Upper lobe of left lung (tissue), 6 donors: ENCODE measurements at regions not wholly inside any gene's neighbourhood (a gene's known extent, or its start where the extent isn't known, plus 50 kb on each side); places are given as distances from the start of the nearest gene placed in this dataset.

Experiments used
- ATAC-seq, 2 donors: fragments of 200-7000 bp; cut with Tn5 transposase; one replicate each; pipeline ENCODE4 v1.9.1; 2022; ENCODE audit warnings: mild to moderate bottlenecking in 2 of 2, moderate library complexity in 2 of 2; ENCODE audit not compliant: low FRiP score in 2 of 2
- DNase-seq, 2 donors: peaks; one replicate each; pipeline ENCODE4 v3.0.0-alpha.2; 2019 to 2020
- H3K27ac ChIP-seq, 4 donors: fragments of 200-600 bp; sonication (generic); one replicate each; pipeline ENCODE4 v1.5.1; 2016 to 2019
- H3K27me3 ChIP-seq, 4 donors: fragments of 200-600 bp; sonication (generic); one replicate each; pipeline ENCODE4 v1.5.1; 2017 to 2019
- H3K36me3 ChIP-seq, 4 donors: fragments of 200-600 bp; sonication (generic); one replicate each; pipeline ENCODE4 v1.5.1; 2016 to 2019
- H3K4me1 ChIP-seq, 4 donors: fragments of 200-600 bp; sonication (generic); one replicate each; pipeline ENCODE4 v1.5.1; 2018 to 2019
- H3K4me3 ChIP-seq, 4 donors: fragments of 200-600 bp; sonication (generic); one replicate each; pipeline ENCODE4 v1.5.1; 2017 to 2019; ENCODE audit warnings: mild to moderate bottlenecking in 2 of 4, moderate library complexity in 1 of 4
- H3K9me3 ChIP-seq, 4 donors: fragments of 200-600 bp; sonication (generic); one replicate each; pipeline ENCODE4 v1.5.1; 2018 to 2019
- CTCF ChIP-seq, 6 experiments: fragments of 450-650 bp in 4 of 6; fragments of 200-600 bp in 2 of 6; sonication (generic) in 2 of 6; IDR thresholded peaks; one replicate each; pipeline ENCODE4 v1.5.1; 2016 to 2019; ENCODE audit warnings: antibody characterized with exemption in 6 of 6
- EP300 ChIP-seq, 4 donors: sonication (generic); formaldehyde crosslinking; IDR thresholded peaks; one replicate each; pipeline ENCODE4 v1.5.1; 2017; ENCODE audit warnings: antibody characterized with exemption in 4 of 4, control low read depth in 2 of 4
- POLR2A ChIP-seq, 4 donors: fragments of 450-650 bp; IDR thresholded peaks; one replicate each; pipeline ENCODE4 v1.5.1; 2016 to 2017; ENCODE audit warnings: antibody characterized with exemption in 4 of 4, mild to moderate bottlenecking in 2 of 4
- POLR2AphosphoS5 ChIP-seq, 2 donors: sonication (generic); formaldehyde crosslinking; IDR thresholded peaks; one replicate each; pipeline ENCODE4 v1.5.1; 2017; ENCODE audit warnings: antibody characterized with exemption in 2 of 2
- WGBS, 2 donors: methylation state at CpG; one replicate each; pipeline ENCODE4 v1.1.5; 2017 to 2018; 5-methylcytosine and 5-hydroxymethylcytosine counted together
- donor health status: DM: no; HTN: no; CAD: no; lungs with moderate emphysema.
- donor health status: DM: no; HTN: yes; CAD: no; lungs with severe emphysema.

- TF ChIP-seq CTCF (IDR thresholded peaks at IDR 0.05) (no peak), POLR2A (IDR thresholded peaks at IDR 0.05) (no peak), POLR2AphosphoS5 (IDR thresholded peaks at IDR 0.05) (no peak), EP300 (IDR thresholded peaks at IDR 0.05) (no peak)
- ATAC-seq (no peak), DNase-seq (peak in 1 of 2 donors; percentile 34)
- Histone ChIP-seq H3K9me3 (no peaks in the 10 kb centered on the region), H3K4me3 (no peak overlapping the region), H3K27me3 (no peaks in the 10 kb centered on the region), H3K36me3 (no peaks in the 10 kb centered on the region), H3K4me1 (no peaks in the 10 kb centered on the region), H3K27ac (no peak overlapping the region)
- 77 to 86% methylated on average over 1 to 13 of the region's 13 CpGs for WGBS, 2 donors
These were observed 604.7 kb upstream of the MKI67 start for GRCh38 chr10:128730922-128731321.

DNA sequence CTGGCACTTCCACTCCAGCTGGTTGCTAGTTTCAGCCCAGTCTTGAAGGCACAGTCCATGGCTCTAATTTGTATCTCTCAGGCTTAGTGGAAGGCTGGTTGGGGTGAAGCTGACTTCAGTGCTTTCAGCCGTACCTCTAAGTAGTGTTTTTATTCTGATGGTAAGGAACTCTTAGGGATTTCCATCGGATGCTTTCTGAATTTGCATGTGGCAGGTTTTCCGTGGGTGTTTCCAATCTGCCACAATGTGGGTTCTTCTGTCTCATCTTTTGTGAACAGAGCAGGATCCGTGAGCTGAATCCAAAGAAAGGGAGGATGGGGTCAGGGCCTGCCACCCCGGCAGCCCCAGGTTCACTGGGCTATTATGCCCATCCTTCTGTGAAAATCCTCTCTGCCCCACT lies 607.9 kb upstream of the MKI67 start:
- H3K27me3 ChIP-seq: no peaks in the 10 kb centered on the region
- DNase-seq (no peak), ATAC-seq (no peak)
- 89 to 95% methylated on average over 5 of the region's 5 CpGs for WGBS, 2 donors
- no peaks in the 10 kb centered on the region for H3K9me3 ChIP-seq
- H3K4me1 ChIP-seq: no peaks in the 10 kb centered on the region
- no peaks in the 10 kb centered on the region for H3K36me3 ChIP-seq
- no peak overlapping the region for H3K4me3 ChIP-seq
- no peak overlapping the region for H3K27ac ChIP-seq
- TF ChIP-seq CTCF (IDR thresholded peaks at IDR 0.05): no peak

DNA sequence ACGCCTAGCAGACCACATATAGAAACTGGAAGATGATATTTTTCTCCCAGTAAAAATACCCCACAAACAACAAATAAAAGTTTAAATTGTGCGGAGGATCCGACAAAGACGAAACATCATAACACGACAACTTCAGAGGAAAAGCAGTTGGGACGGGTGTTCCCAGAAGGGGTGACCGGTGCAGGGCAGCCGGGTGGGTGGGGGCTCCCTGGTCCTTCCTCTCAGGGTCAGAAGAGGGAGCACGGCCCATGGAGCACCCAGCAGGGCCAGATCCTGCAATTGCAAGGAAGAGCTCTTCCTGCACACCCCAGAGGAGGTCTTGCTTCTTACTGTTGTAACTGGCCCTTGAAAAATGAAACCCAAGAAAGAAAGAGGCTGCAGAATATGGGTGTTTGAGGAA lies 608.5 kb upstream of the MKI67 start:
- Histone ChIP-seq H3K27ac (no peak overlapping the region), H3K4me1 (no peaks in the 10 kb centered on the region), H3K27me3 (no peaks in the 10 kb centered on the region), H3K36me3 (no peaks in the 10 kb centered on the region), H3K9me3 (no peaks in the 10 kb centered on the region), H3K4me3 (no peak overlapping the region)
- WGBS, 2 donors: 80 to 92% methylated on average over 8 to 9 of the region's 9 CpGs
- ATAC-seq: no peak
- no peak for TF ChIP-seq EP300 (IDR thresholded peaks at IDR 0.05)
- DNase-seq: no peak

DNA sequence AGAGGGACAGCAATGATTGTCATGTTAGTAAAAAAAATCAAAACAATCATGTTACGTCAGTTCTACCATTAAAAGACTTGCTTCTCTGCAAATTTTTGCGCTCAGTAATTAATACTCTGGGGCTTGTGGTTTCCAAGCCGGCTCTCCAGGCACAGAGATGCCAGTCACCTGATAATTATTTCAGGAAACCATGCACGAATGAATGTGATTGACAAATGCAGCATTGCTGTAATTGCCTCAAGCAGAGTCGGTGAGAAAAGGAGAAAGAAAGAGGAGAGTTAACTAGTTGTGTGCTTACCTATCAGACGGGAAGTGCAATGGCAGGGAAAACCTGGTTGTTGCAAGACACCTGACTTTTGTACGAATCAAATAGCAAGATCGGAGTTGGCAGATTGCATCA lies 609.8 kb upstream of the MKI67 start:
- WGBS, 2 donors: 75 to 77% methylated on average over 8 of the region's 8 CpGs
- DNase-seq (no peak), ATAC-seq (no peak)
- H3K27me3 ChIP-seq: no peaks in the 10 kb centered on the region
- H3K4me3 ChIP-seq: no peak overlapping the region
- no peaks in the 10 kb centered on the region for H3K9me3 ChIP-seq
- no peak overlapping the region for H3K27ac ChIP-seq
- TF ChIP-seq EP300 (IDR thresholded peaks at IDR 0.05) (no peak), POLR2AphosphoS5 (IDR thresholded peaks at IDR 0.05) (no peak), POLR2A (IDR thresholded peaks at IDR 0.05) (no peak), CTCF (IDR thresholded peaks at IDR 0.05) (no peak)
- no peaks in the 10 kb centered on the region for H3K4me1 ChIP-seq
- no peaks in the 10 kb centered on the region for H3K36me3 ChIP-seq

- no peaks in the 10 kb centered on the region for H3K27me3 ChIP-seq
- H3K27ac ChIP-seq: no peak overlapping the region
- H3K36me3 ChIP-seq: no peaks in the 10 kb centered on the region
- H3K4me1 ChIP-seq: no peaks in the 10 kb centered on the region
- no peak for TF ChIP-seq POLR2A (IDR thresholded peaks at IDR 0.05)
- TF ChIP-seq POLR2AphosphoS5 (IDR thresholded peaks at IDR 0.05): no peak
- no peak for TF ChIP-seq EP300 (IDR thresholded peaks at IDR 0.05)
- no peak for TF ChIP-seq CTCF (IDR thresholded peaks at IDR 0.05)
- no peaks in the 10 kb centered on the region for H3K9me3 ChIP-seq
- 68 to 75% methylated on average over 11 of the region's 11 CpGs for WGBS, 2 donors
- ATAC-seq (no peak), DNase-seq (no peak)
- no peak overlapping the region for H3K4me3 ChIP-seq
These were observed 612.2 kb upstream of the MKI67 start for GRCh38 chr10:128738386-128738915.
